Lower leg skin (tissue), 4 donors: ENCODE measurements at regions not wholly inside any gene's neighbourhood (a gene's known extent, or its start where the extent isn't known, plus 50 kb on each side); places are given as distances from the start of the nearest gene placed in this dataset.

Source experiments
- DNase-seq, 2 donors: peaks; one replicate each; pipeline ENCODE4 v3.0.0-alpha.2; 2019; ENCODE audit warnings: low spot score in 2 of 2
- H3K4me3 ChIP-seq: fragments of 200-600 bp; sonication (generic); 2 replicates; pipeline ENCODE4 v1.5.1; 2017; ENCODE audit warnings: mild to moderate bottlenecking, low read depth; ENCODE audit not compliant: poor library complexity, severe bottlenecking
- CTCF ChIP-seq, 3 donors: fragments of 450-650 bp; IDR thresholded peaks; one replicate each; pipeline ENCODE4 v1.5.1; 2016; ENCODE audit warnings: antibody characterized with exemption in 3 of 3, mild to moderate bottlenecking in 3 of 3, moderate library complexity in 2 of 3
- POLR2A ChIP-seq, 2 donors: fragments of 450-650 bp; IDR thresholded peaks; one replicate each; pipeline ENCODE4 v1.6.1; 2016 to 2017; ENCODE audit warnings: antibody characterized with exemption in 2 of 2, mild to moderate bottlenecking in 1 of 2, moderate library complexity in 1 of 2
- WGBS, 2 donors: methylation state at CpG; one replicate each; pipeline ENCODE4 v1.1.5; 2018; 5-methylcytosine and 5-hydroxymethylcytosine counted together
- intact Hi-C: fragments of 100-400 bp; cut with DNase I; formaldehyde crosslinking; loops from one replicate; pipeline ENCODE4 v1.15.0; 2023; ENCODE audit warnings: low total_unique reads

- no peak overlapping the region for H3K4me3 ChIP-seq
- intact Hi-C loops: no loop called here
- DNase-seq: no peak
- 31 to 38% methylated on average over 1 of the region's 1 CpG for whole genome bisulfite sequencing, 2 donors
- TF ChIP-seq POLR2A (IDR thresholded peaks at IDR 0.05): no peak
- TF ChIP-seq CTCF (IDR thresholded peaks at IDR 0.05): no peak
Observed at GRCh38 chr5:144076521-144077083, 93.9 kb downstream of the YIPF5 start.

GRCh38 chr5:144083185-144083584 is 87.3 kb downstream of the YIPF5 start:
- no peak overlapping the region for H3K4me3 ChIP-seq
- no peak for DNase-seq
- intact Hi-C loops: no loop called here
- no peak for TF ChIP-seq POLR2A (IDR thresholded peaks at IDR 0.05)
- no peak for TF ChIP-seq CTCF (IDR thresholded peaks at IDR 0.05)
- 93% methylated on average over 1 of the region's 1 CpG for WGBS, 2 donors

GRCh38 chr5:144084971-144085370 is 85.5 kb downstream of the YIPF5 start:
- DNase-seq: no peak
- H3K4me3 ChIP-seq: no peak overlapping the region
- intact Hi-C loops: no loop called here
- no peak for TF ChIP-seq POLR2A (IDR thresholded peaks at IDR 0.05)
- TF ChIP-seq CTCF (IDR thresholded peaks at IDR 0.05): no peak
- 89 to 93% methylated on average over 2 of the region's 2 CpGs for WGBS, 2 donors

- WGBS, 2 donors: 80 to 91% methylated on average over 3 of the region's 3 CpGs
- no peak for TF ChIP-seq POLR2A (IDR thresholded peaks at IDR 0.05)
- TF ChIP-seq CTCF (IDR thresholded peaks at IDR 0.05): no peak
- H3K4me3 ChIP-seq: no peak overlapping the region
- no peak for DNase-seq
- intact Hi-C loops: no loop called here
Observed at GRCh38 chr5:144085381-144085780, 85.1 kb downstream of the YIPF5 start.

- DNase-seq: no peak
- 59 to 63% methylated on average over 3 of the region's 3 CpGs for WGBS, 2 donors
- intact Hi-C loops: no loop called here
- H3K4me3 ChIP-seq: no peak overlapping the region
- no peak for TF ChIP-seq CTCF (IDR thresholded peaks at IDR 0.05)
- no peak for TF ChIP-seq POLR2A (IDR thresholded peaks at IDR 0.05)
Observed at GRCh38 chr5:144086295-144086694, 84.2 kb downstream of the YIPF5 start.

- whole genome bisulfite sequencing, 2 donors: 91 to 93% methylated on average over 1 of the region's 1 CpG
- no peak for DNase-seq
- intact Hi-C loops: no loop called here
- TF ChIP-seq POLR2A (IDR thresholded peaks at IDR 0.05) (no peak), CTCF (IDR thresholded peaks at IDR 0.05) (no peak)
- H3K4me3 ChIP-seq: no peak overlapping the region
Observed at GRCh38 chr5:144087576-144087975, 82.9 kb downstream of the YIPF5 start.
